ENCODE measurements at regions not wholly inside any gene's neighbourhood (a gene's known extent, or its start where the extent isn't known, plus 50 kb on each side); places are given as distances from the start of the nearest gene placed in this dataset.
"Not testable (repeated sequence)": the region's sequence is repeated elsewhere in the genome, so short reads cannot be mapped to it uniquely, and the experiment has no call there.

DNA sequence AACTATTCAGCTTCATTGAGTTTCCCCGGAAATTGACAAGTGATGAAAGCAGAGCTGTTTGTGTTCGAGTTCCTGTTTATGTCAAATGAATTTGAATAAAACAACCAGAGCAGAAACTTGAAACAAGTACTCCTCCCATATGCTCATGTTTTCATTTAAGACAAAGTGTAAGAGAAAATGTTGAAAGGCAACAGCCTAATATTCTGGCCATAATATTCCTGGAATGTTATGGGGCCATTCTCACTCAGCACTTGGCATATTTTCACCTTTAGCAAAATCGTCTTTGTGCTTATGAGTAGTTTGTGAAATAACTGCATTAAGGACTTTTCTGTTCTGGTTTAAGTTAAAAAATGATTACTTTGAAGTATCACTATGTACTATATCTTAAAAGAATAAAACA, 276.0 kb upstream of the FAT1 start:
- Histone ChIP-seq H3K79me2 (ENCODE audit: control insufficient read depth, insufficient read depth, low read length) (no peaks in the 10 kb centered on the region), H3K27me3 (ENCODE audit: control insufficient read depth, extremely low read depth, insufficient read depth, low read length) (no peaks in the 10 kb centered on the region), H2AFZ (ENCODE audit: control insufficient read depth, low read length) (no peak overlapping the region), H3K27ac (ENCODE audit: control insufficient read depth, insufficient read depth, low read length) (no peak overlapping the region), H3K4me1 (ENCODE audit: control insufficient read depth, extremely low read depth, insufficient read depth, low read length) (no peaks in the 10 kb centered on the region), H3K4me2 (ENCODE audit: control insufficient read depth, extremely low read depth, insufficient read depth, low read depth, low read length) (no peak overlapping the region), H3K36me3 (ENCODE audit: control insufficient read depth in 2 of 2, extremely low read depth in 1 of 2, insufficient read depth in 2 of 2, low read length in 2 of 2) (no peaks in the 10 kb centered on the region), H3K9ac (ENCODE audit: control insufficient read depth, extremely low read depth, insufficient read depth, low read length) (no peak overlapping the region), H4K20me1 (ENCODE audit: control insufficient read depth, extremely low read depth, insufficient read depth, low read length) (no peaks in the 10 kb centered on the region), H3K9me1 (ENCODE audit: control insufficient read depth, extremely low read depth, insufficient read depth, low read length) (no peaks in the 10 kb centered on the region), H3K4me3 (ENCODE audit: control insufficient read depth in 2 of 3, extremely low read depth in 1 of 3, insufficient read depth in 2 of 3, low read depth in 1 of 3, low read length in 3 of 3) (no peak overlapping the region), H3K9me3 (ENCODE audit: control insufficient read depth, low read depth, low read length) (no peaks in the 10 kb centered on the region)
- no peak for FAIRE-seq
- dilution Hi-C loops (cut with MboI; ENCODE audit: extremely low pct_ligation_motif_present, low sequenced_read_pairs): no loop called here
- DNase-seq (ENCODE audit: low read depth, low spot score): no peak
- no peak for TF ChIP-seq EZH2 (IDR thresholded peaks at IDR 0.05; ENCODE audit: low read length)
- TF ChIP-seq, protein P1, sequence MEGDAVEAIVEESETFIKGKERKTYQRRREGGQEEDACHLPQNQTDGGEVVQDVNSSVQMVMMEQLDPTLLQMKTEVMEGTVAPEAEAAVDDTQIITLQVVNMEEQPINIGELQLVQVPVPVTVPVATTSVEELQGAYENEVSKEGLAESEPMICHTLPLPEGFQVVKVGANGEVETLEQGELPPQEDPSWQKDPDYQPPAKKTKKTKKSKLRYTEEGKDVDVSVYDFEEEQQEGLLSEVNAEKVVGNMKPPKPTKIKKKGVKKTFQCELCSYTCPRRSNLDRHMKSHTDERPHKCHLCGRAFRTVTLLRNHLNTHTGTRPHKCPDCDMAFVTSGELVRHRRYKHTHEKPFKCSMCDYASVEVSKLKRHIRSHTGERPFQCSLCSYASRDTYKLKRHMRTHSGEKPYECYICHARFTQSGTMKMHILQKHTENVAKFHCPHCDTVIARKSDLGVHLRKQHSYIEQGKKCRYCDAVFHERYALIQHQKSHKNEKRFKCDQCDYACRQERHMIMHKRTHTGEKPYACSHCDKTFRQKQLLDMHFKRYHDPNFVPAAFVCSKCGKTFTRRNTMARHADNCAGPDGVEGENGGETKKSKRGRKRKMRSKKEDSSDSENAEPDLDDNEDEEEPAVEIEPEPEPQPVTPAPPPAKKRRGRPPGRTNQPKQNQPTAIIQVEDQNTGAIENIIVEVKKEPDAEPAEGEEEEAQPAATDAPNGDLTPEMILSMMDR (optimal IDR thresholded peaks at IDR 0.05 in 1 of 3, IDR thresholded peaks at IDR 0.05 in 1 of 3, conservative IDR thresholded peaks at IDR 0.05 in 1 of 3; ENCODE audit: extremely low read depth in 1 of 3, insufficient read depth in 2 of 3, low read length in 3 of 3): no peak

DNA sequence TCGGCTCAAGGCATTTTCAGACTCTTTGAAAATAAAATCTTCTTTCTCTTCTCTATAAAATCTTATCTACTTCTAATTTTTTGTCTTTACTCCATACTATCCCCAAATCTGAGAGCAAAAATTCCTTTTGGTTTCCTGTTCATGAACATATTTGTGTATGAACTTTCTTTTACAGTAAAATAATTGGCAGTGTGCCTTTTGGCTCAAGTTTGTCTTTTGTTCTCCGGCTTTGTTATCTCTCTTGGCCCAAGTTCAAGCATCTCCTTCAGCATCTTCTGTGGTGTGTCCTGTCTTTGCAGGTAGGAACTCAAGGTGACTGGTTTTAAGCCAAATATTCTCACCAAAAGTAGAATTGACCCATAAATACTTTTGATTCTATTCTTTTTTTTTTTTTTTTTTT, 276.6 kb upstream of the FAT1 start:
- no peaks in the 10 kb centered on the region for H3K4me1 ChIP-seq (ENCODE audit: control insufficient read depth, extremely low read depth, insufficient read depth, low read length)
- H4K20me1 ChIP-seq (ENCODE audit: control insufficient read depth, extremely low read depth, insufficient read depth, low read length): no peaks in the 10 kb centered on the region
- no peak for FAIRE-seq

DNA sequence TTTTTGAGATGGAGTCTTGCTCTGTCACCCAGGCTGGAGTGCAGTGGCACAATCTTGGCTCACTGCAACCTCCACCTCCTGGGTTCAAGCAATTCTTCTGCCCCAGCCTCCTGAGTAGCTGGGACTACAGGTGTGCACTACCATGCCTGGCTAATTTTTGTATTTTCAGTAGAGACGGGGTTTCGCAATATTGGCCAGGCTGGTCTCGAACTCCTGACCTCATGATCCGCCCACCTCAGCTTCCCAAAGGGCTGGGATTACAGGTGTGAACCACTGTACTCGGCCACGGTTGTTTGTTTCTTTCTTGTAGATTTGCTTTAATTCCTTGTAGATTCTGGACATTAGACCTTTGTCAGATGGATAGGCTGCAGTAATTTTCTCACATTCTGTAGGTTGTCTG, 278.5 kb upstream of the FAT1 start:
- H3K4me2 ChIP-seq (ENCODE audit: control insufficient read depth, extremely low read depth, insufficient read depth, low read depth, low read length); H3K4me3 ChIP-seq (ENCODE audit: control insufficient read depth in 2 of 3, extremely low read depth in 1 of 3, insufficient read depth in 2 of 3, low read depth in 1 of 3, low read length in 3 of 3); H3K9me3 ChIP-seq (ENCODE audit: control insufficient read depth, low read depth, low read length); DNase-seq (ENCODE audit: low read depth, low spot score); H3K27me3 ChIP-seq (ENCODE audit: control insufficient read depth, extremely low read depth, insufficient read depth, low read length); H3K27ac ChIP-seq (ENCODE audit: control insufficient read depth, insufficient read depth, low read length); H3K9me1 ChIP-seq (ENCODE audit: control insufficient read depth, extremely low read depth, insufficient read depth, low read length); dilution Hi-C loops (cut with MboI; ENCODE audit: extremely low pct_ligation_motif_present, low sequenced_read_pairs); H3K36me3 ChIP-seq (ENCODE audit: control insufficient read depth in 2 of 2, extremely low read depth in 1 of 2, insufficient read depth in 2 of 2, low read length in 2 of 2); H2AFZ ChIP-seq (ENCODE audit: control insufficient read depth, low read length); H3K79me2 ChIP-seq (ENCODE audit: control insufficient read depth, insufficient read depth, low read length); H3K4me1 ChIP-seq (ENCODE audit: control insufficient read depth, extremely low read depth, insufficient read depth, low read length); H4K20me1 ChIP-seq (ENCODE audit: control insufficient read depth, extremely low read depth, insufficient read depth, low read length); H3K9ac ChIP-seq (ENCODE audit: control insufficient read depth, extremely low read depth, insufficient read depth, low read length); FAIRE-seq: not testable (repeated sequence)

More for the DNA sequence above, 276.6 kb upstream of the FAT1 start:
- H3K79me2 ChIP-seq (ENCODE audit: control insufficient read depth, insufficient read depth, low read length): no peaks in the 10 kb centered on the region
- no peaks in the 10 kb centered on the region for H3K36me3 ChIP-seq (ENCODE audit: control insufficient read depth in 2 of 2, extremely low read depth in 1 of 2, insufficient read depth in 2 of 2, low read length in 2 of 2)
- DNase-seq (ENCODE audit: low read depth, low spot score): no peak
- no peaks in the 10 kb centered on the region for H3K27me3 ChIP-seq (ENCODE audit: control insufficient read depth, extremely low read depth, insufficient read depth, low read length)
- no peak overlapping the region for H3K4me3 ChIP-seq (ENCODE audit: control insufficient read depth in 2 of 3, extremely low read depth in 1 of 3, insufficient read depth in 2 of 3, low read depth in 1 of 3, low read length in 3 of 3)
- H3K9me1 ChIP-seq (ENCODE audit: control insufficient read depth, extremely low read depth, insufficient read depth, low read length): no peaks in the 10 kb centered on the region
- no peak for TF ChIP-seq EZH2 (IDR thresholded peaks at IDR 0.05; ENCODE audit: low read length)
- TF ChIP-seq, protein P1 (optimal IDR thresholded peaks at IDR 0.05 in 1 of 3, IDR thresholded peaks at IDR 0.05 in 1 of 3, conservative IDR thresholded peaks at IDR 0.05 in 1 of 3; ENCODE audit: extremely low read depth in 1 of 3, insufficient read depth in 2 of 3, low read length in 3 of 3): no peak
- no peak overlapping the region for H3K27ac ChIP-seq (ENCODE audit: control insufficient read depth, insufficient read depth, low read length)
- dilution Hi-C loops (cut with MboI; ENCODE audit: extremely low pct_ligation_motif_present, low sequenced_read_pairs): no loop called here
- no peak overlapping the region for H2AFZ ChIP-seq (ENCODE audit: control insufficient read depth, low read length)
- H3K9ac ChIP-seq (ENCODE audit: control insufficient read depth, extremely low read depth, insufficient read depth, low read length): no peak overlapping the region
- no peak overlapping the region for H3K4me2 ChIP-seq (ENCODE audit: control insufficient read depth, extremely low read depth, insufficient read depth, low read depth, low read length)
- H3K9me3 ChIP-seq (ENCODE audit: control insufficient read depth, low read depth, low read length): no peaks in the 10 kb centered on the region
